ENCODE measurements at regions not wholly inside any gene's neighbourhood (a gene's known extent, or its start where the extent isn't known, plus 50 kb on each side); places are given as distances from the start of the nearest gene placed in this dataset.

GRCh38 chr6:68052234-68052633 is 582.8 kb upstream of the ADGRB3 start:
- no peak for TF ChIP-seq CTCF (IDR thresholded peaks at IDR 0.05; ENCODE audit: insufficient read depth, low read length, poor library complexity, severe bottlenecking)
- H3K27me3 ChIP-seq (replicated peaks; ENCODE audit: control insufficient read depth, insufficient read depth, low read length) = no peaks in the 10 kb centered on the region
- no peak for DNase-seq (ENCODE audit: extremely low read depth, insufficient read length)
- no peaks in the 10 kb centered on the region for H3K36me3 ChIP-seq (ENCODE audit: control insufficient read depth, insufficient read depth, low read length)
- H3K4me3 ChIP-seq (replicated peaks; ENCODE audit: low read depth, low read length) = no peak overlapping the region

GRCh38 chr6:68049562-68049961 is 585.5 kb upstream of the ADGRB3 start:
- H3K4me3 ChIP-seq (replicated peaks; ENCODE audit: low read depth, low read length) = no peak overlapping the region
- TF ChIP-seq CTCF (IDR thresholded peaks at IDR 0.05; ENCODE audit: insufficient read depth, low read length, poor library complexity, severe bottlenecking) = no peak
- H3K27me3 ChIP-seq (replicated peaks; ENCODE audit: control insufficient read depth, insufficient read depth, low read length) = no peaks in the 10 kb centered on the region
- no peaks in the 10 kb centered on the region for H3K36me3 ChIP-seq (ENCODE audit: control insufficient read depth, insufficient read depth, low read length)
- DNase-seq (ENCODE audit: extremely low read depth, insufficient read length) = no peak

- no peak overlapping the region for H3K4me3 ChIP-seq (replicated peaks; ENCODE audit: low read depth, low read length)
- no peak for TF ChIP-seq CTCF (IDR thresholded peaks at IDR 0.05; ENCODE audit: insufficient read depth, low read length, poor library complexity, severe bottlenecking)
- no peak for DNase-seq (ENCODE audit: extremely low read depth, insufficient read length)
- H3K36me3 ChIP-seq (ENCODE audit: control insufficient read depth, insufficient read depth, low read length) = no peaks in the 10 kb centered on the region
- H3K27me3 ChIP-seq (replicated peaks; ENCODE audit: control insufficient read depth, insufficient read depth, low read length) = no peaks in the 10 kb centered on the region
These were observed 588.3 kb upstream of the ADGRB3 start for GRCh38 chr6:68046756-68047155.

- DNase-seq (ENCODE audit: extremely low read depth, insufficient read length) = no peak
- H3K36me3 ChIP-seq (ENCODE audit: control insufficient read depth, insufficient read depth, low read length) = no peaks in the 10 kb centered on the region
- H3K27me3 ChIP-seq (replicated peaks; ENCODE audit: control insufficient read depth, insufficient read depth, low read length) = no peaks in the 10 kb centered on the region
- H3K4me3 ChIP-seq (replicated peaks; ENCODE audit: low read depth, low read length) = no peak overlapping the region
- no peak for TF ChIP-seq CTCF (IDR thresholded peaks at IDR 0.05; ENCODE audit: insufficient read depth, low read length, poor library complexity, severe bottlenecking)
These were observed 588.8 kb upstream of the ADGRB3 start for GRCh38 chr6:68046302-68046701.

GRCh38 chr6:68045193-68045592 is 589.9 kb upstream of the ADGRB3 start:
- H3K36me3 ChIP-seq (ENCODE audit: control insufficient read depth, insufficient read depth, low read length) = no peaks in the 10 kb centered on the region
- H3K27me3 ChIP-seq (replicated peaks; ENCODE audit: control insufficient read depth, insufficient read depth, low read length) = no peaks in the 10 kb centered on the region
- no peak overlapping the region for H3K4me3 ChIP-seq (replicated peaks; ENCODE audit: low read depth, low read length)
- TF ChIP-seq CTCF (IDR thresholded peaks at IDR 0.05; ENCODE audit: insufficient read depth, low read length, poor library complexity, severe bottlenecking) = no peak
- no peak for DNase-seq (ENCODE audit: extremely low read depth, insufficient read length)

- no peaks in the 10 kb centered on the region for H3K27me3 ChIP-seq (replicated peaks; ENCODE audit: control insufficient read depth, insufficient read depth, low read length)
- H3K36me3 ChIP-seq (ENCODE audit: control insufficient read depth, insufficient read depth, low read length) = no peaks in the 10 kb centered on the region
- DNase-seq (ENCODE audit: extremely low read depth, insufficient read length) = no peak
- H3K4me3 ChIP-seq (replicated peaks; ENCODE audit: low read depth, low read length) = no peak overlapping the region
- TF ChIP-seq CTCF (IDR thresholded peaks at IDR 0.05; ENCODE audit: insufficient read depth, low read length, poor library complexity, severe bottlenecking) = no peak
These were observed 590.8 kb upstream of the ADGRB3 start for GRCh38 chr6:68044264-68044663.
